ENCODE measurements at regions not wholly inside any gene's neighbourhood (a gene's known extent, or its start where the extent isn't known, plus 50 kb on each side); places are given as distances from the start of the nearest gene placed in this dataset.

DNA sequence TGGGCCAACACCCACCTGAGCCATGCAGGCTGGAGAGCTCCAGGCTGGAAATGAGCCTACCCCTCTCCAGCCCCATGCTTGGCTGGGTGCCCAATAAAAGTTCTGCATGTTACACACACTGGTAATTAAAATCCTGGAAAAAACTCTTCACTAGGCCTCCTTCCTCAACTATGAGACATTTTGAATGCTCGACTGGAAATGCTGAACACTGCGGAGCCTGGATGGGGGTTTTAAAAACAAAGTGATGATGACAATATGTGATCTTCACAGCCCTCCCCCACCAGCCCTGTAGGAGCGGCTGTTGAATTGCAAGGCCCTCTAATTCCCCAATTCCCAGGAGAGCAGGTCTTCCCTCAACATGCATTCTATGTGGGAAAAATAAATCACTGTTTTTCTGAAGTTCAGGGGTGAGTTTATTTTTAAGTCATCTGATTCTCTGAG, 179.2 kb downstream of the TTC32 start:
- DNase-seq (ENCODE audit: low read depth, low spot score), result peak; percentile 89

DNA sequence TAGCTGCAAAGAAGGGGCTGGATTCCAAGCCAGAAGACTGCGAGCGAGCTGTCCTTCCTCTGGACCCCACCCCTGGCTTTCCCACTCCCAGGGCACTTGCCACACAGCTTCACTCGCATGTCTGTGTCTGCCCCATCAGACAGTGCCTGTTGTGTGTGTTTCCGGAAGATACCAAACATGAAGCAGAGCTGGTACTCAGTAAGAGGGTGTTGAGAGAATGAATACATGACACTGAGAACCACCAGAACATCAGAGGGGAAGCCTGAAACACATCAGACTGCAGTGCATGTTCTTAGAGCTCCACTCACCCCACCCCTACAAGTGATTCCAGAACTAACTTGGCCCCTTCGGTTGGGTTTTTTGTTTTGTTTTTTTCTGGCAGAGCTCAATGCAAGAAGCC, 181.5 kb downstream of the TTC32 start:
- no peak for DNase-seq (ENCODE audit: low read depth, low spot score)

DNA sequence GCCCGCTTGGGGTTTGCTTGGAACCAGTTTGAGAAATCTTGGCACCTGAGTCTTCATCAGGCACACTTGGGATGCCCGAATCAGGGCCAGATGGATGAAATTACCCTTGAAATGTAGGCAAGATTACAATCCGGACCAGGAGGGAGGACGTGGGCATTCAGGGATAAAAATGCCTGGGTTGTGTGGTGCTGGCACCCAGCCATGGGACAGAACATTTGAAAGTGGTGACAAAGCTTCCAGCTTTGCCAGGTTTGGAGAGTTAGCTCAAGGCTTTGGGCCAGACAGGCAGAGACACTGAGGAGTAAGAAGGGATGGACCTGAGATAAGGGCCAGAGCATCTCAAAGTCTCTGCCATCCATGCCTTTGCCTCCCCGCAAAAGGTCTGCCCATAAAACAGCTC, 182.2 kb downstream of the TTC32 start:
- no peak for DNase-seq (ENCODE audit: low read depth, low spot score)

- no peak for DNase-seq (ENCODE audit: low read depth, low spot score)
Measured at GRCh38 chr2:19717446-19717845, 184.3 kb downstream of the TTC32 start.

DNA sequence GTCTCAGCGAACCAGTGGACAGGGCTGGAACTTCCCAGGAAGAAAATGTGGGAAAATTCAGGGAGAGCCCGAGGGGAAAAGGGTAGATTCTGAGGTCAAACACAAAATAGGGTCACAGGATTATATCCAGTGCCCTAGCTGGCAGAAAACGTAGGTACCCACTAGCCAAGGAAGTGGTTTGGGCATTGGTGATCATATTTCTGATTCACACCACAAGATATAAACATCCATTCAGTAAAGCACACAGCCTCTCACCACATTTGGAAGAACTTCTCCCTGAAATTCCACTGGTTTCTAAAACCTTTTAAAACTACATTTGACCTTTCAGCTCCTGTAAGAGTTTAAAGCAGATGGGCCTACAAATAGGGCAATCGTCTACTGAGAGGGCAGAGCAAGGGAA, 186.9 kb downstream of the TTC32 start:
- DNase-seq (ENCODE audit: low read depth, low spot score), result no peak

- no peak for DNase-seq (ENCODE audit: low read depth, low spot score)
Measured at GRCh38 chr2:19712850-19713249, 188.9 kb downstream of the TTC32 start.

GRCh38 chr2:19711470-19712372, 190.1 kb downstream of the TTC32 start:
- no peak for DNase-seq (ENCODE audit: low read depth, low spot score)

DNA sequence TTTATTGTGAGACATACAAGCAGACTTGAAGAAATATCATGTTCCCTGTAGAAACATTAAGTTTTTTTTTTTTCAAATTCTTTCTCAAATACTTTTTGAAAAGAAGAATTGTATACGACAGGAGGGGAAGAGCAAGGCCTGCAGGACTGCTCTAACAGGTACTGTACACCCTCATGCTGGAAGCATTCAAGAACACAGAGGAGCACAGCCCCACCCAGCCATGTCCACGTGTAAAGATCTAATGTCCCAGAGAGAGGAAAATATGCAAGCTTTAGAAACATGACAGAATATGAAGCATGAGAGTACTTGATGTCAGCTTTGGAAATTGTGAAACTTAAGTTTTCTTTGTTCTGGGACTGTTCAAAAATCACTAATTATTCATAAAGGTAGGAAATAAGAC, 191.6 kb downstream of the TTC32 start:
- DNase-seq (ENCODE audit: low read depth, low spot score), result no peak

- no peak for DNase-seq (ENCODE audit: low read depth, low spot score)
Measured at GRCh38 chr2:19709553-19709952, 192.2 kb downstream of the TTC32 start.

- DNase-seq (ENCODE audit: low read depth, low spot score), result no peak
Measured at GRCh38 chr2:19708776-19709175, 193.0 kb downstream of the TTC32 start.

- DNase-seq (ENCODE audit: low read depth, low spot score), result no peak
Measured at GRCh38 chr2:19706332-19706731, 195.5 kb downstream of the TTC32 start.

GRCh38 chr2:19702267-19702666, 199.5 kb downstream of the TTC32 start:
- DNase-seq (ENCODE audit: low read depth, low spot score), result no peak

GRCh38 chr2:19700861-19701585, 200.8 kb downstream of the TTC32 start:
- DNase-seq (ENCODE audit: low read depth, low spot score), result no peak

GRCh38 chr2:19697131-19697530, 204.7 kb downstream of the TTC32 start:
- DNase-seq (ENCODE audit: low read depth, low spot score), result no peak

GRCh38 chr2:19695706-19696105, 206.1 kb downstream of the TTC32 start:
- DNase-seq (ENCODE audit: low read depth, low spot score), result no peak

GRCh38 chr2:19691892-19692291, 209.9 kb downstream of the TTC32 start:
- DNase-seq (ENCODE audit: low read depth, low spot score), result no peak

GRCh38 chr2:19690429-19690828, 211.4 kb downstream of the TTC32 start:
- DNase-seq (ENCODE audit: low read depth, low spot score), result no peak

GRCh38 chr2:19689646-19690168, 212.1 kb downstream of the TTC32 start:
- DNase-seq (ENCODE audit: low read depth, low spot score), result no peak

GRCh38 chr2:19688059-19688458, 213.7 kb downstream of the TTC32 start:
- no peak for DNase-seq (ENCODE audit: low read depth, low spot score)

- DNase-seq (ENCODE audit: low read depth, low spot score), result no peak
Measured at GRCh38 chr2:19687017-19687659, 214.6 kb downstream of the TTC32 start.

GRCh38 chr2:19686439-19686838, 215.3 kb downstream of the TTC32 start:
- no peak for DNase-seq (ENCODE audit: low read depth, low spot score)

DNA sequence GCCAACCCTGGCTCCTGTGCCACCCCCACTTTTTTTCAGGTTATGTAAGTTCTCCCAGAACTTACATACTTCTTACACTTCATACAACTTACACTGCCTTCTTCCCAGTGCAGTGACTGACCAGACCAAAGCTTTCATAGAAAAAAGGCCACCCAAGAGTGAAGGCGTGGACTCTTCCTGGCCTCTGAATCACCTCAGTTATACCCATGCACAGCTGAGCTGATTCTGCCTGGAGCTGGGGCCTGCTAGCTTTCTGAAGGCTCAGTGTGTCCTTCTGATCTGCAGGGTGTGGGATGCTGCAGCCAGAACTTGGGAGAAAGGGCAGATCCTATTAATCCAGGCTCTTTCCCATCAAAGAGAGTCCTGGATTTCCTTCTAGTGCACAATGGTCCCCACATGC, 216.1 kb downstream of the TTC32 start:
- no peak for DNase-seq (ENCODE audit: low read depth, low spot score)
